Uterus (tissue), 3 donors: ENCODE measurements at regions not wholly inside any gene's neighbourhood (a gene's known extent, or its start where the extent isn't known, plus 50 kb on each side); places are given as distances from the start of the nearest gene placed in this dataset.

ENCODE experiments used
- DNase-seq, 2 donors: peaks; one replicate each; pipeline ENCODE4 v3.0.0-alpha.2; 2019 to 2020
- H3K27ac ChIP-seq, 2 donors: fragments of 200-600 bp; sonication (generic); 1 replicate in 1 of 2; 2 replicates in 1 of 2; pipeline ENCODE4 v1.5.1; 2016 to 2018
- H3K27me3 ChIP-seq, 2 donors: fragments of 200-600 bp; sonication (generic); one replicate each; pipeline ENCODE4 v1.5.1; 2018 to 2019; ENCODE audit warnings: control low read depth in 1 of 2
- H3K36me3 ChIP-seq, 2 donors: fragments of 200-600 bp; sonication (generic); one replicate each; pipeline ENCODE4 v1.5.1; 2019; ENCODE audit warnings: control low read depth in 1 of 2
- H3K4me1 ChIP-seq, 2 donors: fragments of 200-600 bp; sonication (generic); one replicate each; pipeline ENCODE4 v1.5.1; 2018 to 2019; ENCODE audit warnings: control low read depth in 1 of 2
- H3K4me3 ChIP-seq, 2 donors: fragments of 200-600 bp; sonication (generic); 1 replicate in 1 of 2; 2 replicates in 1 of 2; pipeline ENCODE4 v1.5.1; 2018 to 2019; ENCODE audit warnings: mild to moderate bottlenecking in 1 of 2
- H3K9me3 ChIP-seq, 2 donors: fragments of 200-600 bp; sonication (generic); one replicate each; pipeline ENCODE4 v1.5.1; 2019; ENCODE audit warnings: control low read depth in 1 of 2
- POLR2A ChIP-seq, 2 donors: fragments of 450-650 bp; IDR thresholded peaks; one replicate each; pipeline ENCODE4 v1.6.1; 2016; ENCODE audit warnings: antibody characterized with exemption in 2 of 2, mild to moderate bottlenecking in 1 of 2, moderate library complexity in 1 of 2
- intact Hi-C: fragments of 100-400 bp; cut with DNase I; formaldehyde crosslinking; loops from one replicate; pipeline ENCODE4 v1.15.1; 2023; ENCODE audit warnings: low total_unique reads
- TF ChIP-seq, protein P1 (sequence below), 4 experiments: fragments of 200-600 bp in 2 of 4; fragments of 450-650 bp in 2 of 4; sonication (generic) in 2 of 4; IDR thresholded peaks; one replicate each; pipeline ENCODE4 v1.5.1; 2016 to 2019; ENCODE audit warnings: antibody characterized with exemption in 4 of 4, mild to moderate bottlenecking in 2 of 4, moderate library complexity in 1 of 4
- donor health status: DM: yes; HTN: yes; CAD: no.

DNA sequence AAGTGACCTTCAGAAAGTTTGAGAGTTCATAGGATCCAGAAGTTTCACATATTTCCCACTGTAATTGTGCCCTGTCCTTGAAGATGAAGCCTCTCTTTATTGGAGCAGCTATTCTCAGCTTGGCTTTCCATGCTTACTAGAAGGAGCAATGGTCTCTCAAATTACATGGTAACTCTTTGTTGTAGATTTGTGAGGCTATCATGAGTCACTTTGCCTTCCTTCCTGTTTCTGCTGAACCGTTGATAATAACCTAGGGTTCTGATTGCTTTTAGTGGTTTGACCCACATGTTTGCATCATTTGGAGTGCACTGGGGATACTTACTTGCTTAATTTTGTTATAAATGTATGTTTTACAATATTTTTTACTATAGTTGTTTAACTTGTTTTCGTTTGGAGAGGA lies 772.9 kb upstream of the SLITRK6 start:
- Histone ChIP-seq H3K27me3 (no peaks in the 10 kb centered on the region), H3K4me1 (no peaks in the 10 kb centered on the region), H3K27ac (no peak overlapping the region), H3K9me3 (no peaks in the 10 kb centered on the region), H3K36me3 (peaks cover 0 to 3% of the 10 kb centered on the region in 2 donors), H3K4me3 (no peak overlapping the region)
- intact Hi-C loops: no loop called here
- DNase-seq: no peak
- TF ChIP-seq, protein P1, sequence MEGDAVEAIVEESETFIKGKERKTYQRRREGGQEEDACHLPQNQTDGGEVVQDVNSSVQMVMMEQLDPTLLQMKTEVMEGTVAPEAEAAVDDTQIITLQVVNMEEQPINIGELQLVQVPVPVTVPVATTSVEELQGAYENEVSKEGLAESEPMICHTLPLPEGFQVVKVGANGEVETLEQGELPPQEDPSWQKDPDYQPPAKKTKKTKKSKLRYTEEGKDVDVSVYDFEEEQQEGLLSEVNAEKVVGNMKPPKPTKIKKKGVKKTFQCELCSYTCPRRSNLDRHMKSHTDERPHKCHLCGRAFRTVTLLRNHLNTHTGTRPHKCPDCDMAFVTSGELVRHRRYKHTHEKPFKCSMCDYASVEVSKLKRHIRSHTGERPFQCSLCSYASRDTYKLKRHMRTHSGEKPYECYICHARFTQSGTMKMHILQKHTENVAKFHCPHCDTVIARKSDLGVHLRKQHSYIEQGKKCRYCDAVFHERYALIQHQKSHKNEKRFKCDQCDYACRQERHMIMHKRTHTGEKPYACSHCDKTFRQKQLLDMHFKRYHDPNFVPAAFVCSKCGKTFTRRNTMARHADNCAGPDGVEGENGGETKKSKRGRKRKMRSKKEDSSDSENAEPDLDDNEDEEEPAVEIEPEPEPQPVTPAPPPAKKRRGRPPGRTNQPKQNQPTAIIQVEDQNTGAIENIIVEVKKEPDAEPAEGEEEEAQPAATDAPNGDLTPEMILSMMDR (IDR thresholded peaks at IDR 0.05): no peak
- no peak for TF ChIP-seq POLR2A (IDR thresholded peaks at IDR 0.05)

DNA sequence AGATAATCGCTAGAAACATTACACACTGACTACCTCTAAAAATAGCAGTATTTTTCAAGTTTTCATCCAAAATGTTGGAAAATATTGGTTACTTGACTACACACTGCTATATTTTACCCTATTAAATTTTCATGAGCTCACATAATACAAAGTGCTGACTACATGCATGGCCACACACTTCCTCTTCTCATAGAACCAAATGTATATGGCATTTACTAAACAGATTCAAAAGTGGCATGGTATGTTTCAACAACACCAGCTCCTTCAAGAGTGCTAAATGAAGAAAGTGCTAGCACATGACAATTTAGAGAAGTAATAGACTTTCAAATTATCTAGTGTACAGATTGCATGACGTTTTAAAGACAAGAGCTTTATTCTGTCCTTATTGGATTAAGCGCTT lies 780.4 kb upstream of the SLITRK6 start:
- no peaks in the 10 kb centered on the region for H3K4me1 ChIP-seq
- DNase-seq: no peak
- no peak overlapping the region for H3K27ac ChIP-seq
- TF ChIP-seq POLR2A (IDR thresholded peaks at IDR 0.05): no peak
- TF ChIP-seq, protein P1 (IDR thresholded peaks at IDR 0.05): no peak
- no peaks in the 10 kb centered on the region for H3K9me3 ChIP-seq
- H3K36me3 ChIP-seq: no peaks in the 10 kb centered on the region
- H3K27me3 ChIP-seq: no peaks in the 10 kb centered on the region
- intact Hi-C loops: no loop called here
- H3K4me3 ChIP-seq: no peak overlapping the region

DNA sequence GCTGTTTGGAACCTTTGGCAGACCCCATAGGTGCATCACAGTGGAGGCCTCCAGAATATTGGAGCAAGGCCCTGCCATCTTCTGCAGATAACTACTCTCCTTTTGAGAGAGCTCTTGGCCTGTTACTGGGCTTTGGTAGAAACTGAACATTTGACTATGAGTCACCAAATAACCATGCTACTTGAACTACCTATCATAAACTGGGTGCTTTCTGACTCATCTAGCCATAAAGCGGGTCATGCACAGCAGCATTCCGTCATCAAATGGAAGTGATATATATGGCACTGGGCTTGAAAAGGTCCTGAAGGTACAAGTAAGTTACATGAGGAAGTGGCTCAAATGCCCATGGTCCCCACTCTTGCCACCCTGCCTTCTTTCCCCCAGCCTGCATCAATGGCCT lies 782.5 kb upstream of the SLITRK6 start:
- H3K4me1 ChIP-seq: no peaks in the 10 kb centered on the region
- no peaks in the 10 kb centered on the region for H3K9me3 ChIP-seq
- intact Hi-C loops: no loop called here
- no peak for DNase-seq
- no peak overlapping the region for H3K27ac ChIP-seq
- TF ChIP-seq, protein P1 (IDR thresholded peaks at IDR 0.05): no peak
- TF ChIP-seq POLR2A (IDR thresholded peaks at IDR 0.05): no peak
- no peaks in the 10 kb centered on the region for H3K36me3 ChIP-seq
- no peaks in the 10 kb centered on the region for H3K27me3 ChIP-seq
- no peak overlapping the region for H3K4me3 ChIP-seq

DNA sequence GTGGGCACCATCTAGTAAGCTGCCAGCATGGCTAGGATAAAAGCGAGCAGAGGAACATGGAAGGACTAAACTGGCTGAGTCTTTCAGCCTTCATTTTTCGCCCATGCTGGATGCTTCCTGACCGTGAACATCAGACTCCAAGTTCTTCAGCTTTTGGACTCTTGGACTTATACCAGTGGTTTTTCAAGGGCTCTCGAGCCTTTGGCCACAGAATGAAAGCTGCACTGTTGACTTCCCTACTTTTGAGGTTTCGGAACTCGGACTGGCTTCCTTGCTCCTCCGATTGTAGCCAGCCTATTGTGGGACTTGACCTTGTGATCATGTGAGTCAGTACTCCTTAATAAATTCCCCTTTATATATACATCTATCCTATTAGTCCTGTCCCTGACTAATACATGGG lies 785.1 kb upstream of the SLITRK6 start:
- H3K4me1 ChIP-seq: no peaks in the 10 kb centered on the region
- no peak overlapping the region for H3K4me3 ChIP-seq
- H3K9me3 ChIP-seq: no peaks in the 10 kb centered on the region
- no peaks in the 10 kb centered on the region for H3K36me3 ChIP-seq
- no peaks in the 10 kb centered on the region for H3K27me3 ChIP-seq
- H3K27ac ChIP-seq: no peak overlapping the region
- intact Hi-C loops: no loop called here
- DNase-seq: no peak
- TF ChIP-seq, protein P1 (IDR thresholded peaks at IDR 0.05): no peak
- TF ChIP-seq POLR2A (IDR thresholded peaks at IDR 0.05): no peak

DNA sequence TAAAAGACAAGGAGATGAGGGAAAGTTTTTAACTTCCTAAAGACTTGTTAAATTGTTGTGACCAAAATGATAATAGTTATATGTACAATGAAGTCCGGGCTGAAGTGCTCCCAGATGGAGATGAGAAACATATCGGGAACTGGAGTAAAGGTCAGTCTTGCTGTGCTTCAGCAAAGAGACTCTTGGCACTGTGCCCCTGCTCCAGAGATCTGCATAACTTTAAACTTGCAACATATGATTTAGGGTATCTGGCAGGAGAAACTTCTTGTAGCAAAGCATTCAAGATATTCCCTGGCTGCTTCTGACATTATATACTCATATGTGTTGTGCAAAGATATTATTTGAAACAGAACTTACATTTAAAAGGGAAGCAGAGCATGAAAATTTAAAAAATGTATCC lies 786.6 kb upstream of the SLITRK6 start:
- Histone ChIP-seq H3K9me3 (no peaks in the 10 kb centered on the region), H3K27me3 (no peaks in the 10 kb centered on the region), H3K27ac (no peak overlapping the region), H3K36me3 (no peaks in the 10 kb centered on the region), H3K4me1 (no peaks in the 10 kb centered on the region), H3K4me3 (no peak overlapping the region)
- intact Hi-C loops: no loop called here
- TF ChIP-seq, protein P1 (IDR thresholded peaks at IDR 0.05): no peak
- TF ChIP-seq POLR2A (IDR thresholded peaks at IDR 0.05): no peak
- DNase-seq: no peak
